GM23338 (cell line): ENCODE measurements at regions not wholly inside any gene's neighbourhood (a gene's known extent, or its start where the extent isn't known, plus 50 kb on each side); places are given as distances from the start of the nearest gene placed in this dataset.

Experiments
- CREB1 ChIP-seq: fragments of 250-450 bp; sonication (Bioruptor Pico); IDR thresholded peaks from 2 replicates; pipeline ENCODE4 v1.5.0; 2020; ENCODE audit warnings: low read depth, mild to moderate bottlenecking, moderate library complexity
- CTCF ChIP-seq, 2 experiments: fragments of 200-600 bp in 1 of 2; sonication (generic) in 1 of 2; conservative IDR thresholded peaks; 2 replicates each; pipeline versions ENCODE4 v1.5.1 to v1.6.1; 2016 to 2017; ENCODE audit warnings: antibody characterized with exemption in 2 of 2, low read depth in 2 of 2, mild to moderate bottlenecking in 2 of 2, moderate library complexity in 1 of 2
- EZH2 ChIP-seq: fragments of 200-600 bp; sonication (generic); IDR thresholded peaks from one replicate; pipeline ENCODE4 v1.8.0; 2017; ENCODE audit warnings: antibody characterized with exemption, mild to moderate bottlenecking, low read depth; ENCODE audit not compliant: unreplicated experiment
- NANOG ChIP-seq: IDR thresholded peaks from 2 replicates; pipeline ENCODE4 v1.6.1; 2016; ENCODE audit warnings: antibody characterized with exemption, borderline replicate concordance
- POLR2AphosphoS5 ChIP-seq: IDR thresholded peaks from 2 replicates; pipeline ENCODE4 v1.6.1; 2016; ENCODE audit warnings: antibody characterized with exemption, low read depth
- REST ChIP-seq: IDR thresholded peaks from one replicate; pipeline ENCODE4 v1.6.1; 2018; ENCODE audit warnings: antibody characterized with exemption; ENCODE audit not compliant: unreplicated experiment
- ZNF114 ChIP-seq: fragments of 250-450 bp; sonication (Bioruptor Pico); IDR thresholded peaks from 2 replicates; pipeline ENCODE4 v1.5.0; 2020; ENCODE audit warnings: mild to moderate bottlenecking, moderate library complexity
- ZNF462 ChIP-seq: fragments of 250-450 bp; sonication (Bioruptor Pico); IDR thresholded peaks from 2 replicates; pipeline ENCODE4 v1.5.0; 2020; ENCODE audit warnings: mild to moderate bottlenecking, moderate library complexity

- TF ChIP-seq EZH2 (no peak), CTCF (conservative IDR thresholded peaks at IDR 0.05; ENCODE audit: low read depth in 2 of 2) (no peak), ZNF114 (CRISPR knock-in tag) (no peak), POLR2AphosphoS5 (no peak), REST (no peak), NANOG (no peak), ZNF462 (CRISPR knock-in tag) (no peak), CREB1 (no peak)
Observed at GRCh38 chr4:79249881-79250503, 75.9 kb downstream of the NAA11 start.
